ENCODE measurements at regions not wholly inside any gene's neighbourhood (a gene's known extent, or its start where the extent isn't known, plus 50 kb on each side); places are given as distances from the start of the nearest gene placed in this dataset.
"Not testable (repeated sequence)": the region's sequence is repeated elsewhere in the genome, so short reads cannot be mapped to it uniquely, and the experiment has no call there.

- POLR2A ChIA-PET = no interaction called here
Measured at GRCh38 chr15:22227411-22228100, 147.2 kb downstream of the OR4M2 start.

GRCh38 chr15:22228101-22228762 lies 147.9 kb downstream of the OR4M2 start:
- DNase-seq (ENCODE audit: extremely low spot score) = no peak
- ChIA-PET POLR2A (no interaction called here), CTCF (interaction anchor here (0.8 kb wide), 1 partner anchor 1865 kb away, joined by 3 read pairs; no protein-coding TSS in a partner anchor)
- TF ChIP-seq L3MBTL2 (conservative IDR thresholded peaks at IDR 0.05) (no peak), CTBP1 (IDR thresholded peaks at IDR 0.05; ENCODE audit: borderline replicate concordance) (no peak), ARNT (IDR thresholded peaks at IDR 0.05) (no peak), HDGF (IDR thresholded peaks at IDR 0.05; ENCODE audit: borderline replicate concordance) (no peak), BHLHE40 (IDR thresholded peaks at IDR 0.05; ENCODE audit: borderline replicate concordance) (no peak), FOXA1 (IDR thresholded peaks at IDR 0.05) (no peak), LEF1 (IDR thresholded peaks at IDR 0.05; ENCODE audit: borderline replicate concordance) (no peak), FOXK2 (IDR thresholded peaks at IDR 0.05) (no peak), SUZ12 (IDR thresholded peaks at IDR 0.05) (no peak), NFRKB (IDR thresholded peaks at IDR 0.05) (no peak), PKNOX1 (IDR thresholded peaks at IDR 0.05) (no peak), FOXM1 (IDR thresholded peaks at IDR 0.05; ENCODE audit: borderline replicate concordance) (no peak), SP1 (IDR thresholded peaks at IDR 0.05) (no peak), ELF4 (IDR thresholded peaks at IDR 0.05) (no peak), ZNF384 (IDR thresholded peaks at IDR 0.05) (no peak), TARDBP (IDR thresholded peaks at IDR 0.05) (no peak)

More at GRCh38 chr15:22227411-22228100, 147.2 kb downstream of the OR4M2 start:
- CTCF ChIA-PET = interaction anchor here (0.8 kb wide), 1 partner anchor 1865 kb away, joined by 3 read pairs; no protein-coding TSS in a partner anchor
- DNase-seq (ENCODE audit: extremely low spot score) = no peak
- no peak for TF ChIP-seq FOXM1 (IDR thresholded peaks at IDR 0.05; ENCODE audit: borderline replicate concordance)
- no peak for TF ChIP-seq ZNF384 (IDR thresholded peaks at IDR 0.05)
- no peak for TF ChIP-seq TARDBP (IDR thresholded peaks at IDR 0.05)
- no peak for TF ChIP-seq NFRKB (IDR thresholded peaks at IDR 0.05)
- TF ChIP-seq PKNOX1 (IDR thresholded peaks at IDR 0.05) = no peak
- TF ChIP-seq SP1 (IDR thresholded peaks at IDR 0.05) = no peak
- no peak for TF ChIP-seq CTBP1 (IDR thresholded peaks at IDR 0.05; ENCODE audit: borderline replicate concordance)
- TF ChIP-seq ARNT (IDR thresholded peaks at IDR 0.05) = no peak
- no peak for TF ChIP-seq LEF1 (IDR thresholded peaks at IDR 0.05; ENCODE audit: borderline replicate concordance)
- TF ChIP-seq HDGF (IDR thresholded peaks at IDR 0.05; ENCODE audit: borderline replicate concordance) = no peak
- no peak for TF ChIP-seq BHLHE40 (IDR thresholded peaks at IDR 0.05; ENCODE audit: borderline replicate concordance)
- TF ChIP-seq ELF4 (IDR thresholded peaks at IDR 0.05) = no peak
- no peak for TF ChIP-seq FOXK2 (IDR thresholded peaks at IDR 0.05)
- TF ChIP-seq SUZ12 (IDR thresholded peaks at IDR 0.05) = no peak

- ChIA-PET POLR2A (no interaction called here), CTCF (no interaction called here)
- TF ChIP-seq ELF4 (IDR thresholded peaks at IDR 0.05) (no peak), ZNF384 (IDR thresholded peaks at IDR 0.05) (no peak), LEF1 (IDR thresholded peaks at IDR 0.05; ENCODE audit: borderline replicate concordance) (no peak), TARDBP (IDR thresholded peaks at IDR 0.05) (no peak), FOXK2 (IDR thresholded peaks at IDR 0.05) (no peak), FOXA1 (IDR thresholded peaks at IDR 0.05) (no peak), FOXM1 (IDR thresholded peaks at IDR 0.05; ENCODE audit: borderline replicate concordance) (no peak), ARNT (IDR thresholded peaks at IDR 0.05) (no peak), L3MBTL2 (conservative IDR thresholded peaks at IDR 0.05) (no peak), BHLHE40 (IDR thresholded peaks at IDR 0.05; ENCODE audit: borderline replicate concordance) (no peak)
- no peak for DNase-seq (ENCODE audit: extremely low spot score)
Measured at GRCh38 chr15:22229990-22230819, 149.9 kb downstream of the OR4M2 start.

- TF ChIP-seq ELF4 (IDR thresholded peaks at IDR 0.05) (no peak), LEF1 (IDR thresholded peaks at IDR 0.05; ENCODE audit: borderline replicate concordance) (no peak), ARNT (IDR thresholded peaks at IDR 0.05) (no peak), SUZ12 (IDR thresholded peaks at IDR 0.05) (no peak), FOXA1 (IDR thresholded peaks at IDR 0.05) (no peak), FOXM1 (IDR thresholded peaks at IDR 0.05; ENCODE audit: borderline replicate concordance) (no peak), PKNOX1 (IDR thresholded peaks at IDR 0.05) (no peak), ZNF384 (IDR thresholded peaks at IDR 0.05) (no peak)
- DNase-seq (ENCODE audit: extremely low spot score) = no peak
- POLR2A ChIA-PET = no interaction called here
- CTCF ChIA-PET = no interaction called here
Measured at GRCh38 chr15:22231603-22232002, 151.3 kb downstream of the OR4M2 start.

- POLR2A ChIA-PET = no interaction called here
- TF ChIP-seq BHLHE40 (IDR thresholded peaks at IDR 0.05; ENCODE audit: borderline replicate concordance) = no peak
- no peak for TF ChIP-seq ZNF384 (IDR thresholded peaks at IDR 0.05)
- TF ChIP-seq CTBP1 (IDR thresholded peaks at IDR 0.05; ENCODE audit: borderline replicate concordance) = no peak
- CTCF ChIA-PET = no interaction called here
- no peak for DNase-seq (ENCODE audit: extremely low spot score)
Measured at GRCh38 chr15:22232675-22233074, 152.3 kb downstream of the OR4M2 start.

- CTCF ChIA-PET; POLR2A ChIA-PET; DNase-seq (ENCODE audit: extremely low spot score): not testable (repeated sequence)
Measured at GRCh38 chr15:22235261-22235930, 155.1 kb downstream of the OR4M2 start.

Measured in HEK293T (cell line).